Kidney (tissue), 13 donors: ENCODE measurements at regions not wholly inside any gene's neighbourhood (a gene's known extent, or its start where the extent isn't known, plus 50 kb on each side); places are given as distances from the start of the nearest gene placed in this dataset.
"Not testable (repeated sequence)": the region's sequence is repeated elsewhere in the genome, so short reads cannot be mapped to it uniquely, and the experiment has no call there.

Experiments
- DNase-seq, 5 donors: peaks; one replicate each; pipeline ENCODE4 v3.0.0-alpha.2; 2013 to 2020
- FAIRE-seq: peaks from 2 replicates; lab custom pipeline; 2012; peaks lifted over from hg19 to GRCh38; lab: Jason Lieb, UNC
- H3K27ac ChIP-seq, 2 donors: one replicate each; pipeline ENCODE4 v1.7.0; 2013; ENCODE audit warnings: low read depth in 2 of 2, low read length in 2 of 2, inconsistent platforms in 1 of 2
- H3K27me3 ChIP-seq: one replicate; pipeline ENCODE4 v1.7.1; 2013; ENCODE audit warnings: low read length, inconsistent platforms; ENCODE audit not compliant: control insufficient read depth, insufficient read depth
- H3K36me3 ChIP-seq, 3 donors: one replicate each; pipeline versions ENCODE4 v1.7.0 to v1.7.1; 2013; ENCODE audit warnings: low read length in 3 of 3, control low read depth in 1 of 3, inconsistent platforms in 1 of 3; ENCODE audit not compliant: insufficient read depth in 3 of 3, control insufficient read depth in 2 of 3
- H3K4me1 ChIP-seq, 3 donors: one replicate each; pipeline versions ENCODE4 v1.7.0 to v1.7.1; 2013; ENCODE audit warnings: low read length in 3 of 3, inconsistent platforms in 1 of 3, low read depth in 1 of 3; ENCODE audit not compliant: control insufficient read depth in 2 of 3, insufficient read depth in 2 of 3
- H3K4me3 ChIP-seq, 3 donors: one replicate each; pipeline versions ENCODE4 v1.7.0 to v1.8.1; 2013; ENCODE audit warnings: low read length in 3 of 3, control low read depth in 1 of 3, inconsistent platforms in 1 of 3
- H3K9ac ChIP-seq, 3 donors: one replicate each; pipeline versions ENCODE4 v1.7.0 to v1.7.1; 2013; ENCODE audit warnings: low read length in 3 of 3, control low read depth in 1 of 3, inconsistent platforms in 1 of 3
- H3K9me3 ChIP-seq, 3 donors: one replicate each; pipeline versions ENCODE4 v1.7.0 to v1.7.1; 2013; ENCODE audit warnings: low read length in 3 of 3, control low read depth in 1 of 3, inconsistent platforms in 1 of 3; ENCODE audit not compliant: control insufficient read depth in 2 of 3, insufficient read depth in 1 of 3
- intact Hi-C: fragments of 100-400 bp; cut with DNase I; formaldehyde crosslinking; loops from one replicate; pipeline ENCODE4 v1.11.1; 2022
- TF ChIP-seq, protein P1 (sequence below): IDR thresholded peaks from 3 replicates; pipeline ENCODE4 v1.5.1; 2012; ENCODE audit warnings: mild to moderate bottlenecking, moderate library complexity, borderline replicate concordance; ENCODE audit not compliant: insufficient read depth; ENCODE audit errors: extremely low read depth
- donor health status: control.
- donor health status: control.
- donor health status: control.
- donor health status: control.
- donor health status: control.
- donor health status: DM: yes; HTN: yes; CAD: no.
- donor health status: Normal renal cell carcinoma (clear cell type).

DNA sequence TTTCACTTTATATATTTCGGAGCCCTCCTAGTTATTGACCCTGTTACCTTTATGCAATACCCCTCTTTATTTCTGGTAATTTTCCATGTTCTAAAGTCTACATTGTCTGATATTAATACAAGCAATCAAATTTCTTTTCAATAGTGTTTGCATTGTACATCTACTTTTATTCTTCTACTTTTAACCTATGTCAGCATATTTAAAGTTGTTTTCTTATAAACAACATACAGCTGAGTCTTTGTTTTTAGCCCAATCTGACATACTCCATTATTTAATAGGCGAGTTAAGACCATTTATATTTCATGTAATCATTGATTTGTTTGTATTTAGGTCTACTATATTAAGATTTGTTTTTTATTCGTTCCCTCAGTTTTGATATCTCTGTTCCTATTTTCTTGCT lies 108.5 kb upstream of the SPACA7 start:
- TF ChIP-seq, protein P1, sequence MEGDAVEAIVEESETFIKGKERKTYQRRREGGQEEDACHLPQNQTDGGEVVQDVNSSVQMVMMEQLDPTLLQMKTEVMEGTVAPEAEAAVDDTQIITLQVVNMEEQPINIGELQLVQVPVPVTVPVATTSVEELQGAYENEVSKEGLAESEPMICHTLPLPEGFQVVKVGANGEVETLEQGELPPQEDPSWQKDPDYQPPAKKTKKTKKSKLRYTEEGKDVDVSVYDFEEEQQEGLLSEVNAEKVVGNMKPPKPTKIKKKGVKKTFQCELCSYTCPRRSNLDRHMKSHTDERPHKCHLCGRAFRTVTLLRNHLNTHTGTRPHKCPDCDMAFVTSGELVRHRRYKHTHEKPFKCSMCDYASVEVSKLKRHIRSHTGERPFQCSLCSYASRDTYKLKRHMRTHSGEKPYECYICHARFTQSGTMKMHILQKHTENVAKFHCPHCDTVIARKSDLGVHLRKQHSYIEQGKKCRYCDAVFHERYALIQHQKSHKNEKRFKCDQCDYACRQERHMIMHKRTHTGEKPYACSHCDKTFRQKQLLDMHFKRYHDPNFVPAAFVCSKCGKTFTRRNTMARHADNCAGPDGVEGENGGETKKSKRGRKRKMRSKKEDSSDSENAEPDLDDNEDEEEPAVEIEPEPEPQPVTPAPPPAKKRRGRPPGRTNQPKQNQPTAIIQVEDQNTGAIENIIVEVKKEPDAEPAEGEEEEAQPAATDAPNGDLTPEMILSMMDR: no peak
- no peak for FAIRE-seq
- Histone ChIP-seq H3K9me3 (no peaks in the 10 kb centered on the region), H3K36me3 (no peaks in the 10 kb centered on the region), H3K27me3 (no peaks in the 10 kb centered on the region), H3K4me3 (no peak overlapping the region), H3K4me1 (no peaks in the 10 kb centered on the region), H3K9ac (no peak overlapping the region), H3K27ac (no peak overlapping the region)
- intact Hi-C loops: no loop called here
- DNase-seq: no peak

DNA sequence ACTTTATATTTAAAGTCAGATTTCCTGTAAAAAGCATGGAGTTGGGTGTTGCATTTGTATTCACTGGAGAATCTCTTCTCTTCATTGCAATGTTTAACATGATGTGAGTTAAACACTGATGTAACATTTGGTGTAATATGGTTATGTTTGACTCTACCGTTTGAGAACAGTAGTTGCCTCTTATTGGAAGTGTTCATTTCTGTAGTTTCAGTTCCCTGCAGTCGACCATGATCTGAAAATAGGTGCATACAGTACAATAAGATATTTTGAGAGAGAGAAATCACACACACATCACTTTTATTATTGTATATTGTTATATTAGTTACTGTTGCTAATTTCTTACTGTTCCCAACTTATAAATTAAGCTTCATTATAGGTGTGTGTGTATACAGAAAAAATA lies 105.2 kb upstream of the SPACA7 start:
- intact Hi-C loops: no loop called here
- TF ChIP-seq, protein P1: no peak
- DNase-seq: no peak
- H3K27ac ChIP-seq: no peak overlapping the region
- H3K9ac ChIP-seq: no peak overlapping the region
- H3K9me3 ChIP-seq: no peaks in the 10 kb centered on the region
- FAIRE-seq: no peak
- H3K27me3 ChIP-seq: no peaks in the 10 kb centered on the region
- no peak overlapping the region for H3K4me3 ChIP-seq
- no peaks in the 10 kb centered on the region for H3K4me1 ChIP-seq
- H3K36me3 ChIP-seq: no peaks in the 10 kb centered on the region

DNA sequence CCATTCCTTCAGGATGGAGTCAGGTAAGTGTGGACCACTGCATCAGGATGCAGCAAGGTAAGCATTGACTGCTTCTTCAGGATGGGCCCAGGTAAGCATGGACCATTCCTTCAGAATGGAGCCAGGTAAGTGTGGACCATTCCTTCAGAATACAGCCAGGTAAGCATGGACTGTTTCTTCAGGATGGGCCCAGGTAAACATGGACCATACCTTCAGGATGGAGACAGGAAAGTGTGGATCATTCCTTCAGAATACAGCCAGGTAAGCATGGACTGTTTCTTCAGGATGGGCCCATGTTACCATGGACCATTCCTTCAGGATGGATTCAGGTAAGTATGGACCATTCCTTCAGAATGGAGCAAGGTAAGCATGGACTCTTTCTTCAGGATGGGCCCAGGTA lies 89.4 kb upstream of the SPACA7 start:
- H3K36me3 ChIP-seq, H3K27me3 ChIP-seq, H3K4me3 ChIP-seq, H3K9me3 ChIP-seq, H3K27ac ChIP-seq, H3K4me1 ChIP-seq, H3K9ac ChIP-seq, FAIRE-seq, intact Hi-C loops, DNase-seq: not testable (repeated sequence)

DNA sequence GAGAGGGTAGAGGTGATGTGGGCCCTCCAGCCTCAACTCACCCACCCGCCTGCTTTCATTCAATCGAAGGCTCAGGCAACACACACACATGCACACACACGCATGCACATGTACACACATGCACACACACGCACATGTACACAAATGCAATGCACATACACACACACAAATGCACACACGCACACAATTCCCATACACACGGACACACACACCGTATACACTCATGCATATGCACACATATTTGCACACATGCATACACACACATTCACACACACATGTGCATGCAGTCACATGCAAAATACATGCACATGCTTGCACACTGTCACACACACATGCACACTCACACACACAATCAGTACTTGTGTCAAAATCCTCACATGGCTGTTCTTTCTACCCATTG lies 55.9 kb upstream of the SPACA7 start:
- Histone ChIP-seq H3K4me3 (no peak overlapping the region), H3K4me1 (no peaks in the 10 kb centered on the region), H3K9ac (no peak overlapping the region), H3K36me3 (no peaks in the 10 kb centered on the region), H3K27ac (no peak overlapping the region), H3K27me3 (peaks cover 2% of the 10 kb centered on the region), H3K9me3 (peaks cover 0 to 9% (median 0%) of the 10 kb centered on the region in 3 donors)
- FAIRE-seq: no peak
- TF ChIP-seq, protein P1: no peak
- DNase-seq: no peak
- intact Hi-C loops: no loop called here
